GM12878 (cell line): ENCODE measurements at regions not wholly inside any gene's neighbourhood (a gene's known extent, or its start where the extent isn't known, plus 50 kb on each side); places are given as distances from the start of the nearest gene placed in this dataset.

ENCODE experiments used
- ATAC-seq: fragments of 200-7000 bp; cut with Tn5 transposase; 3 replicates; pipeline ENCODE4 v1.9.1; 2020; ENCODE audit warnings: mild to moderate bottlenecking, moderate library complexity
- BruUV-seq: library from RNA; stranded (reverse); fragments of 400-500 nt; replicated peaks from 2 replicates; lab custom pipeline; 2021; lab: Mats Ljungman, UMichigan
- CTCF ChIA-PET: fragments of 300-600 bp; sonication (Branson Sonifier 250); formaldehyde crosslinking; extraction: SDS; loops from one replicate; lab custom pipeline; 2021; ENCODE audit warnings: inconsistent platforms; lab: Yijun Ruan, JAX
- POLR2A ChIA-PET: fragments of 350-600 bp; formaldehyde crosslinking; extraction: SDS; loops from one replicate; lab custom pipeline; 2021; ENCODE audit warnings: inconsistent platforms; lab: Charles Lee
- RAD21 ChIA-PET: fragments of 300-600 bp; sonication (Branson Sonifier 250); formaldehyde crosslinking; loops from one replicate; lab custom pipeline; 2023; ENCODE audit warnings: antibody characterized with exemption; ENCODE audit not compliant: unreplicated experiment; lab: Charles Lee
- SMC1A ChIA-PET: fragments of 300-600 bp; sonication (Branson Sonifier 250); formaldehyde crosslinking; loops from one replicate; lab custom pipeline; 2023; ENCODE audit not compliant: unreplicated experiment, uncharacterized antibody; lab: Charles Lee
- DNase-seq: peaks from one replicate; pipeline ENCODE4 v3.0.0-alpha.2; 2011; ENCODE audit warnings: low read depth, low spot score
- FAIRE-seq: peaks from 3 replicates; lab custom pipeline; 2011; peaks lifted over from hg19 to GRCh38; lab: Jason Lieb, UNC
- H2AFZ ChIP-seq: 2 replicates; pipeline ENCODE4 v1.6.0; 2011; ENCODE audit warnings: low read depth, low read length, control low read depth; ENCODE audit not compliant: control insufficient read depth
- H3K27ac ChIP-seq: 2 replicates; pipeline ENCODE4 v1.5.1; 2011; ENCODE audit warnings: control low read depth; ENCODE audit not compliant: control insufficient read depth, insufficient read depth
- H3K27me3 ChIP-seq, 2 experiments: replicated peaks in 1 of 2; 2 replicates each; pipeline versions ENCODE4 v1.6.0 to v1.6.1; 2011; ENCODE audit warnings: low read length in 1 of 2; ENCODE audit not compliant: control insufficient read depth in 2 of 2, insufficient read depth in 2 of 2
- H3K36me3 ChIP-seq, 2 experiments: 2 replicates each; pipeline ENCODE4 v1.5.1; 2011; ENCODE audit warnings: low read length in 1 of 2; ENCODE audit not compliant: control insufficient read depth in 2 of 2, insufficient read depth in 2 of 2
- H3K4me1 ChIP-seq: 2 replicates; pipeline ENCODE4 v1.6.1; 2011; ENCODE audit warnings: mild to moderate bottlenecking, low read length, moderate library complexity, mixed read lengths; ENCODE audit not compliant: control insufficient read depth, insufficient read depth
- H3K4me2 ChIP-seq: 2 replicates; pipeline ENCODE4 v1.6.0; 2011; ENCODE audit warnings: control low read depth; ENCODE audit not compliant: control insufficient read depth, insufficient read depth
- H3K4me3 ChIP-seq: fragments of 200-600 bp; sonication (generic); 2 replicates; pipeline ENCODE4 v1.5.1; 2016
- H3K79me2 ChIP-seq: 2 replicates; pipeline ENCODE4 v1.6.0; 2011; ENCODE audit warnings: low read length; ENCODE audit not compliant: control insufficient read depth, insufficient read depth
- H3K9ac ChIP-seq: 2 replicates; pipeline ENCODE4 v1.8.0; 2011; ENCODE audit warnings: low read length, control low read depth, mixed read lengths; ENCODE audit not compliant: control insufficient read depth, insufficient read depth
- H3K9me3 ChIP-seq: replicated peaks from 3 replicates; pipeline ENCODE4 v1.5.1; 2011; ENCODE audit warnings: mild to moderate bottlenecking, low read length; ENCODE audit not compliant: control insufficient read depth, insufficient read depth
- H4K20me1 ChIP-seq: 2 replicates; pipeline ENCODE4 v1.6.0; 2011; ENCODE audit not compliant: control insufficient read depth, insufficient read depth
- BCL3 ChIP-seq: IDR thresholded peaks from 2 replicates; pipeline ENCODE4 v1.6.1; 2011; ENCODE audit warnings: borderline replicate concordance, low read depth, mild to moderate bottlenecking, moderate library complexity, low read length; ENCODE audit not compliant: insufficient read depth, poor library complexity, severe bottlenecking
- BMI1 ChIP-seq: fragments of 450-650 bp; IDR thresholded peaks from 2 replicates; pipeline ENCODE4 v1.6.1; 2016; ENCODE audit warnings: mild to moderate bottlenecking, moderate library complexity, borderline replicate concordance
- CBX3 ChIP-seq: fragments of 200-600 bp; sonication (generic); IDR thresholded peaks from 2 replicates; pipeline ENCODE4 v1.6.1; 2016; ENCODE audit warnings: low read depth, borderline replicate concordance
- CHD4 ChIP-seq: fragments of 200-600 bp; sonication (generic); IDR thresholded peaks from 2 replicates; pipeline ENCODE4 v1.6.1; 2016; ENCODE audit warnings: mild to moderate bottlenecking
- HDAC2 ChIP-seq: fragments of 200-600 bp; sonication (generic); IDR thresholded peaks from 2 replicates; pipeline ENCODE4 v1.6.1; 2017
- HSF1 ChIP-seq: fragments of 150-350 bp; IDR thresholded peaks from 2 replicates; pipeline ENCODE4 v1.6.1; 2014; ENCODE audit warnings: mild to moderate bottlenecking, low read depth, low read length
- JUND ChIP-seq: IDR thresholded peaks from 2 replicates; pipeline ENCODE4 v1.6.1; 2012; ENCODE audit warnings: low read depth, mild to moderate bottlenecking, low read length, improper control_type of control experiment, moderate library complexity
- KAT2A ChIP-seq: conservative IDR thresholded peaks from 2 replicates; pipeline ENCODE4 v1.6.1; 2011; ENCODE audit warnings: low read depth, low read length; ENCODE audit not compliant: control insufficient read depth
- KDM1A ChIP-seq: fragments of 200-600 bp; sonication (generic); IDR thresholded peaks from 2 replicates; pipeline ENCODE4 v1.6.1; 2016; ENCODE audit warnings: borderline replicate concordance
- MAX ChIP-seq: IDR thresholded peaks from 2 replicates; pipeline ENCODE4 v1.6.1; 2012; ENCODE audit warnings: low read depth, low read length, improper control_type of control experiment
- MTA2 ChIP-seq: fragments of 450-650 bp; IDR thresholded peaks from 2 replicates; pipeline ENCODE4 v1.6.1; 2016; ENCODE audit warnings: low read depth, mild to moderate bottlenecking, moderate library complexity
- MYB ChIP-seq: fragments of 150-350 bp; IDR thresholded peaks from 2 replicates; pipeline ENCODE4 v1.6.1; 2014; ENCODE audit warnings: mild to moderate bottlenecking, low read depth, low read length, borderline replicate concordance
- NBN ChIP-seq: fragments of 450-650 bp; IDR thresholded peaks from 2 replicates; pipeline ENCODE4 v1.6.1; 2016
- PRDM15 ChIP-seq: fragments of 450-650 bp; formaldehyde crosslinking; IDR thresholded peaks from 2 replicates; pipeline ENCODE4 v1.4.0; 2020; ENCODE audit warnings: mild to moderate bottlenecking, moderate library complexity
- RAD21 ChIP-seq: IDR thresholded peaks from 2 replicates; pipeline ENCODE4 v1.6.1; 2011; ENCODE audit warnings: mild to moderate bottlenecking, low read depth, low read length, moderate library complexity; ENCODE audit not compliant: insufficient read depth
- SREBF1 ChIP-seq: IDR thresholded peaks from 2 replicates; pipeline ENCODE4 v1.6.1; 2012; ENCODE audit warnings: mild to moderate bottlenecking, low read length
- SUPT20H ChIP-seq: IDR thresholded peaks from 2 replicates; pipeline ENCODE4 v1.6.1; 2011; ENCODE audit warnings: low read depth, mild to moderate bottlenecking, low read length, moderate library complexity, borderline replicate concordance; ENCODE audit not compliant: control insufficient read depth
- TBL1XR1 ChIP-seq: IDR thresholded peaks from 2 replicates; pipeline ENCODE4 v1.6.1; 2012; ENCODE audit warnings: low read depth, low read length, improper control_type of control experiment
- ZBED1 ChIP-seq: IDR thresholded peaks from 2 replicates; pipeline ENCODE4 v1.6.1; 2016; ENCODE audit warnings: borderline replicate concordance
- ZNF384 ChIP-seq: IDR thresholded peaks from 2 replicates; pipeline ENCODE4 v1.6.1; 2012; ENCODE audit warnings: low read depth, mild to moderate bottlenecking, low read length, improper control_type of control experiment, borderline replicate concordance
- WGBS: methylation state at CpG from one replicate; pipeline ENCODE4 v1.1.6; 2016; ENCODE audit warnings: low lambda C conversion rate; ENCODE audit not compliant: insufficient replicate concordance, insufficient coverage; ENCODE audit errors: missing lambda C conversion rate; 5-methylcytosine and 5-hydroxymethylcytosine counted together
- in situ Hi-C: fragments of 300-500 bp; cut with MboI; formaldehyde crosslinking; loops from 9 replicates; pipeline ENCODE4 v1.14.3; 2018; ENCODE audit warnings: mixed read lengths
- intact Hi-C: fragments of 100-400 bp; cut with micrococcal nuclease; formaldehyde crosslinking; loops from one replicate; pipeline ENCODE4 v1.14.2; 2022; ENCODE audit not compliant: unreplicated experiment

- H3K27me3 ChIP-seq, result no peaks in the 10 kb centered on the region
- H3K36me3 ChIP-seq, result no peaks in the 10 kb centered on the region
- RAD21 ChIA-PET, result interaction anchor here (0.5 kb wide), 1 partner anchor 17 kb away, joined by 3 read pairs; no protein-coding TSS in a partner anchor
- H3K4me2 ChIP-seq, result no peak overlapping the region
- 2% methylated on average over 2 of the region's 2 CpGs for WGBS
- ATAC-seq (no peak), DNase-seq (no peak), FAIRE-seq (no peak)
- SMC1A ChIA-PET, result no interaction called here
- H3K4me3 ChIP-seq, result no peak overlapping the region
- no TSS peak for BruUV-seq
- in situ Hi-C loops (no loop called here), intact Hi-C loops (no loop called here)
- H3K9ac ChIP-seq, result no peak overlapping the region
- H3K27ac ChIP-seq, result no peak overlapping the region
- CTCF ChIA-PET, result interaction anchor here (1.2 kb wide), 1 partner anchor 10 kb away, joined by 3 read pairs; no protein-coding TSS in a partner anchor
- H3K9me3 ChIP-seq, result no peaks in the 10 kb centered on the region
- POLR2A ChIA-PET, result no interaction called here
- H3K4me1 ChIP-seq, result no peaks in the 10 kb centered on the region
- no peaks in the 10 kb centered on the region for H4K20me1 ChIP-seq
- no peak for TF ChIP-seq RAD21
- TF ChIP-seq ZNF384, result no peak
- TF ChIP-seq MAX, result no peak
- no peak for TF ChIP-seq TBL1XR1
- TF ChIP-seq NBN, result no peak
- no peak for TF ChIP-seq CBX3
- no peak for TF ChIP-seq JUND
- TF ChIP-seq SREBF1, result no peak
- no peak for TF ChIP-seq BCL3
- TF ChIP-seq PRDM15 (CRISPR knock-in tag), result no peak
- no peak for TF ChIP-seq HSF1
- TF ChIP-seq ZBED1, result no peak
- TF ChIP-seq SUPT20H, result no peak
- TF ChIP-seq BMI1, result no peak
- TF ChIP-seq CHD4, result no peak
- no peak for TF ChIP-seq KDM1A
- no peak for TF ChIP-seq HDAC2
- TF ChIP-seq KAT2A, result no peak
- no peak for TF ChIP-seq MYB
- no peak for TF ChIP-seq MTA2
- no peak overlapping the region for H2AFZ ChIP-seq
- H3K79me2 ChIP-seq, result no peaks in the 10 kb centered on the region
Observed at GRCh38 chr10:20632696-20633095, 264.4 kb downstream of the NEBL start.
